HG03159 (cell line): ENCODE measurements at regions not wholly inside any gene's neighbourhood (a gene's known extent, or its start where the extent isn't known, plus 50 kb on each side); places are given as distances from the start of the nearest gene placed in this dataset.
"Not testable (repeated sequence)": the region's sequence is repeated elsewhere in the genome, so short reads cannot be mapped to it uniquely, and the experiment has no call there.

Source experiments
- ATAC-seq: cut with Tn5 transposase; IDR thresholded peaks from one replicate; pipeline ENCODE4 v1.9.1; 2021; ENCODE audit warnings: mild to moderate bottlenecking, moderate library complexity; ENCODE audit not compliant: unreplicated experiment

DNA sequence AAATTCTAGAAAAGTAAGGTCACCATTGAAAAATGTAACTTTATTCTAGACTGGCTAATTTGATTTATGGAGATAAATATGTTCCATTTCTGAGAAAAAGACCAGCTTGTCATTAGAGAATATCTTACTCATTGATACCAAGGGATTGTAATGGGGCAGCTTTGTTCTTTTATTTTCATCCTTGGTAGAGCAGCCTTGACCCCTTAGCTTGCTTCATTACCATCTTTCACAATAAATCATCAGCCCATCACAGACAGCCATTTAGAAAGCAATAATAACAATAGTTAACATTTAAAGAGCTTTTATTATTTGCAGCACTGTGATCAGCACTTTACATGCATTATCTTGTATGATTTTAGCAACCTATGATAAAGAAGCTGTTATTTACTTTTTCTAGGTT lies 253.6 kb downstream of the C3orf38 start:
- no peak for ATAC-seq

DNA sequence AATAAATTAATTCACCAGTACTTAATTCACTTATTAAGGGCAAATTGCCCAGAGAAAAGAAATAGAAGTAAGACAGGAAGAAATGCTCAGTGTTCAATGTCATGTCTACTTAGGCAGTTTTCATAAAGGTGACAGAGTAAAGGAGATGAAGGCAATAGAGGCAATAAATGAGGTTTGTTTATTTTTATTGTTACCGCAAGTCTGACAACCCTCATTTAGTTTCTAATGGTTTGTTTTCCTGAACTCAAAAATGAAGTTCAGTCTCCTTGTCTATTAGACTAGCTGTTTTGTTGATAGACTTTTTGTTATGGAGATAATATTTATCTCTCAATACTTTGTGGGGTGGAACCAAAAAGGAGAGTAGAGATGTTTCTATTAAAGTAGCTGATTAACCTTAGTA lies 258.3 kb downstream of the C3orf38 start:
- ATAC-seq: no peak

GRCh38 chr3:88408935-88409334 lies 259.2 kb downstream of the C3orf38 start:
- ATAC-seq: no peak

DNA sequence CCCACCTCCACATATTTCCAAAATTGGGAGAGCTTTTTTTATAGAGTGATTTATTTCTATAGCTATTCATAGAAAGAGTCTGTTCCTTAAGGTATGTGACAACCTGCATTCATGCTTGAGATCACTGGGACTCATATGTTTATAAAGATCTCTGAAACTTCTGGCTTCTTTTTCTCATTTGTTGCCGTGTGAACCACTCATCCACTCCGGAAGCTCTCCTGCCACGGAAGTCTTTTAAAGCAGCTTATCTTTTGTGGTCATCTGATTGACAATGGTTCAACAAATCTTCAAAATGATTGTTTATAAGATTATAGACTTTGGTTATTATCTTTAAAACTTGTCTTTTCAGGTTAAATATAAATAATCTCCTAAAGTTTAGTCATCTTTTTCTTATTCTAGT lies 260.5 kb downstream of the C3orf38 start:
- ATAC-seq: no peak

GRCh38 chr3:88412346-88412745 lies 262.6 kb downstream of the C3orf38 start:
- ATAC-seq: no peak

GRCh38 chr3:88416436-88416835 lies 266.7 kb downstream of the C3orf38 start:
- no peak for ATAC-seq

- no peak for ATAC-seq
Measured at GRCh38 chr3:88418219-88418618, 268.5 kb downstream of the C3orf38 start.

- ATAC-seq: peak; percentile 99
Measured at GRCh38 chr3:88433568-88433967, 283.8 kb downstream of the C3orf38 start.

GRCh38 chr3:88434001-88434400 lies 284.2 kb downstream of the C3orf38 start:
- peak; percentile 33 for ATAC-seq

GRCh38 chr3:88440701-88441100 lies 290.9 kb downstream of the C3orf38 start:
- no peak for ATAC-seq

DNA sequence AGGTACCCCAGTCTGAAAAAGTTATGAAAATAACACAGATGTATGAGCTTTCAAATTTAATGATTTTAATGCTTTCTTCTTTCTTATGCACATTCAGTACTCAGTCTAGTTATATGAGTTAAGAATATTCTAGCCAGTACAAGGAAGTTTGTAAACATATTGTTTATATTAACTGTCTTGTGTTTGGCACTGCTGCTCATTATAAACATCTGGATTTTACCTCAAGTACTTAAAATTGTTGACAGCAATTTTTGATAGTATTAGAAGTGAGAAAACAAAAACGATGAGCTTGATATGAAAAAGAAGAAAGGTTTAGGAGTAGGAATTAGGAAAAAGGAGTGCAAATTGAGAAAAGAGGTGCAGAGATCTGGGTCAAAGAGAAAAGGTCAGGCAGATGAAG lies 293.3 kb downstream of the C3orf38 start:
- no peak for ATAC-seq

GRCh38 chr3:88444251-88444650 lies 294.5 kb downstream of the C3orf38 start:
- ATAC-seq: no peak

GRCh38 chr3:88452228-88452627 lies 302.5 kb downstream of the C3orf38 start:
- ATAC-seq: no peak

GRCh38 chr3:88460369-88460768 lies 310.6 kb downstream of the C3orf38 start:
- no peak for ATAC-seq

- no peak for ATAC-seq
Measured at GRCh38 chr3:88462230-88462629, 312.5 kb downstream of the C3orf38 start.

GRCh38 chr3:88467191-88467590 lies 317.4 kb downstream of the C3orf38 start:
- ATAC-seq: no peak

DNA sequence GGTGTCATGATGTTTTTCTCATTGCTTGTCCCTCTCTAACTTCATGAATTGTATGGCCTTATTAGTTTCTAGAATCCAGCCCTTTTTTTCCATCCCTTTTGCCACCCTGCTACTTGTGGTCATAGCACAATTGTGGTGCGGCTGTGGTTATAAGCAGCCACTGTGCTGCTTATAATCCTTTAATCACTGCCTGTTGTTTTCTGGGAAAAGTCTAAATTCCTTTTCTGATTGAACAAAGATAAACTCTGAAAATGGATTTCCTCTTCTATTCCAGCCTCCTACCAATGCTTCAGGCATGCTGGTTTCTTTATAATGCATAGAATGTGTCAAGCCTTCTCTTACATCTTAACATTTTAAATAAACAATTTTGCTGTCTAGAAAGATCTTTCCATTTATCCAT lies 319.5 kb downstream of the C3orf38 start:
- no peak for ATAC-seq

DNA sequence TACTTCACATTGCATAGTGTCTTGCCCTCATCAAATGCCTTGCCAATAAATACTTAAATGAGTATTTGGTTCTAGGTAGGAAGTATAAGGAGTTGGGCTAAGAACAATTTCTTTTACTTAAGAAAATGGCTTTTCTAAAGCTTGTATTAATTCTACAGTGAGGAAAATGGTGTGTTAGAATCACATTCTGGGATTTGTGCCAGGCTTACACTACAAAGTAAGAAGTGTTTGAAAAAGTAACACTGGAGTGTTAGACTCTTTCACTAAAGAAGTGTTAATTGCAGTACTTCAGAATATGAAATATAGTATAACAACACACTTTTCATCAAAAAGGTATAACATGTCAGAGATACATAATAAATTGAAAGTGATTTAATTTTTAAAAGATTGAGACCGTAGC lies 328.7 kb downstream of the C3orf38 start:
- no peak for ATAC-seq

GRCh38 chr3:88480822-88481221 lies 331.1 kb downstream of the C3orf38 start:
- no peak for ATAC-seq

DNA sequence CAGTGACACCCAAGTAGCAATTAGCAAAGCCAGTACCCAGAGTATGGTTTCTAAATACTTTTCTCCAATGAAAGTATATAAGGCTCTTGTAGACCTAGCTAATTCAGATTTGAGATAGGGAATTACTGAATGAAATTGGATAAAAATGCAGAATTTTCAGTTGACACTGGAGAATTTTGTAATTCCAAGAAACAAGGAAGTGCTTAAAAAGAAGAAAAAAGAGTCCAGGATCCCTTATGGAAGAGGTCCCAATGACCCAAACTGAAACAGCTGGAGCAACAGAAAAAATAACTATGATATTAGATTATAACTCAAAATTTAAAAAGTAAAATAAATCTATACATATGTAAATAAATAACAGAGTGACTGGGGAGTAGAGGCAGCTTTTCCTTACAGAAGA lies 335.2 kb downstream of the C3orf38 start:
- ATAC-seq: no peak

DNA sequence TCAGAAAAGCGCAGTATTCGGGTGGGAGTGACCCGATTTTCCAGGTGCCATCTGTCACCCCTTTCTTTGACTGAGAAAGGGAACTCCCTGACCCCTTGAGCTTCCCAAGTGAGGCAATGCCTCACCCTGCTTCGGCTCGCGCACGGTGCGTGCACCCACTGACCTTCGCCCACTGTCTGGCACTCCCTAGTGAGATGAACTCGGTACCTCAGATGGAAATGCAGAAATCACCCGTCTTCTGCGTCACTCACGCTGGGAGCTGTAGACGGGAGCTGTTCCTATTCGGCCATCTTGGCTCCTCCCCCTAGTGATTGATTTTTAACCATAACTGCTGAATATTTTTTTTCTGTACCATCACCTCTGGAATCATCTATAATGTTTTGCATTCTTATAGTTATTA lies 359.1 kb downstream of the C3orf38 start:
- not testable (repeated sequence) for ATAC-seq

DNA sequence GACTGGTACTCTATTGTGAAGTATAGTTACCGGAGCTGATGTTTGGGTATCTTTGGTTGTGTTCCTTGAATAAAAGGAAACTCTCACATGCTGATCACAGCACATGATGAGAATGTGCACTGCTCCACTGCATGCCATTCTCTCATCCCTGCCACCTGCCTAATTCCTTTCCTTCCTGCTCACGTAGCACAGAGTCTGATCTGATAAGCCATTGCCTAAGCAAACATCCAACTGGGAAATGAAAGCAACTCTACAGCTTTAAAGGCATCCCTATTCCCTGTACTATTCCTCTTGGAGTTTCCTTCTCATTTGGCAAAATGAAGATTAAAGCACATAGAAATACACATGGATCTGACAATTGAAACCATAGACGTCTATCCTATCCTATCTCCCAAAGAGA lies 359.8 kb downstream of the C3orf38 start:
- no peak for ATAC-seq

DNA sequence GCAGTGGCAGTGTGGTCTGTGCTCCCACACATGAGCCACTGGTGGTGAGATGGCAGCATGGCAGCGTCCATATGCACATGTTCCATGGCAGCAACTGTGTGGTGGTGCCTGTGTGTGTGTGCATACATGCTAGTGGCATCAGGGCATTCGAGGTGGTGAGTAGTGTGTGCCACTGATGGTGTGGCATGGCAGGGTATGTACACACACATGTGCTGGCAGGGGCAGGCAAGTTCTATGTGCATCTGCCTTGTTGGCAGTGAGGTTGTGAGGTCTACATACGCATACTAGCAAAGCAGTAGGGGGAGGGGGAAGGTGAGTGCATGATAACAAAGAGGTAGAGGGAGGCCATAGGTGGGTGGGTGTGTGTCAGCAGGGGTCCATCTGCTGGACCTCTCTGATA lies 378.7 kb downstream of the C3orf38 start:
- ATAC-seq: no peak

DNA sequence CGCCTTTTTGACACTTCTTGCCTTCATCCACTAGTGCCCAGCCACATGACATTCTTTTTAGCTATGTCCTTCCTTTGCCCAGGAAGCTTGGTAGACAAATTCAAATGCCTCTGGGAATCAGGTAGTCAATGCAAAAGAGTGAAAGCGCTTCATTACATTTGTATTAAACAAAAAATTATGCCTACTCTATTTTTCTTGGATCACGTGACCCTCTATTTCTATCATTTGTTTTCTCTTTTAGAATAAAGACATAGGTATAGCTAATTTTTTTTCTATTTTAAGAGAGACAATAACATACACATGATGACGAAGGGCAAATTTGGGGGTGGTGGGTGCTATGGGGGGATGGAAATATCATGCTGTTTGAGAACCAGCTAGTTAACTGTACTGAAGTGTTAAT lies 384.8 kb downstream of the C3orf38 start:
- ATAC-seq: no peak
